Heart right ventricle (tissue), 16 donors: ENCODE measurements at regions not wholly inside any gene's neighbourhood (a gene's known extent, or its start where the extent isn't known, plus 50 kb on each side); places are given as distances from the start of the nearest gene placed in this dataset.

ENCODE experiments used
- ATAC-seq, 8 donors: fragments of 200-7000 bp; cut with Tn5 transposase; one replicate each; pipeline ENCODE4 v1.9.1; 2020; ENCODE audit warnings: mild to moderate bottlenecking in 8 of 8, moderate library complexity in 8 of 8, moderate number of reproducible peaks in 1 of 8
- DNase-seq, 2 donors: peaks; one replicate each; pipeline ENCODE4 v3.0.0-alpha.2; 2020
- H3K27ac ChIP-seq, 10 donors: fragments of 200-600 bp; sonication (generic) in 2 of 10; one replicate each; pipeline versions ENCODE4 v1.5.0 to v1.8.0; 2020 to 2022; ENCODE audit warnings: mild to moderate bottlenecking in 3 of 10
- H3K27me3 ChIP-seq, 7 donors: fragments of 200-600 bp; one replicate each; pipeline ENCODE4 v1.8.0; 2021 to 2022; ENCODE audit warnings: mild to moderate bottlenecking in 2 of 7
- H3K36me3 ChIP-seq, 9 donors: fragments of 200-600 bp; sonication (generic) in 1 of 9; one replicate each; pipeline versions ENCODE4 v1.5.0 to v1.8.0; 2020 to 2022; ENCODE audit warnings: mild to moderate bottlenecking in 2 of 9
- H3K4me1 ChIP-seq, 9 donors: fragments of 200-600 bp; sonication (generic) in 1 of 9; one replicate each; pipeline versions ENCODE4 v1.5.0 to v1.8.0; 2020 to 2022; ENCODE audit warnings: mild to moderate bottlenecking in 4 of 9
- H3K4me3 ChIP-seq, 10 donors: fragments of 200-600 bp; sonication (generic) in 2 of 10; one replicate each; pipeline versions ENCODE4 v1.5.0 to v1.8.0; 2020 to 2022; ENCODE audit warnings: mild to moderate bottlenecking in 7 of 10, moderate library complexity in 2 of 10
- H3K9me3 ChIP-seq, 11 donors: fragments of 200-600 bp in 10 of 11; sonication (generic) in 2 of 11; one replicate each; pipeline versions ENCODE4 v1.5.0 to v1.8.0; 2013 to 2022; ENCODE audit warnings: mild to moderate bottlenecking in 2 of 11, control low read depth in 1 of 11, moderate library complexity in 1 of 11
- CTCF ChIP-seq, 9 donors: fragments of 200-600 bp; sonication (generic) in 2 of 9; IDR thresholded peaks; one replicate each; pipeline versions ENCODE4 v1.5.0 to v1.8.0; 2021 to 2022; ENCODE audit warnings: antibody characterized with exemption in 9 of 9, mild to moderate bottlenecking in 5 of 9, moderate library complexity in 1 of 9
- WGBS, 2 donors: extraction: QIAGEN DNeasy Blood & Tissue Kit; methylation state at CpG; one replicate each; pipeline ENCODE4 v1.1.7; 2013; ENCODE audit warnings: inconsistent platforms in 1 of 2; 5-methylcytosine and 5-hydroxymethylcytosine counted together
- intact Hi-C, 10 donors: fragments of 100-400 bp; cut with DNase I; formaldehyde crosslinking; loops; one replicate each; pipeline versions ENCODE4 v1.11.1 to v1.14.2; 2022
- donor health status: Arrhythmogenic right ventricular cardiomyopathy.
- donor health status: ischemic (EF 13 %, LVEDD 7.1; RV severe dilation, severe dysfunction).
- donor health status: healthy with polysubstance abuse.
- donor health status: DM: no; HTN: yes; CAD: no.
- donor health status: DM: no; HTN: no; CAD: no.
- donor health status: ischemic (EF 25% LVEDD 6.9; RV normal size, moderate dysfunction).
- donor health status: ischemic (EF 25% LVEDD 5.7; RV mildly dilated, moderate dysfunction).
- donor health status: healthy.
- donor health status: DM: yes; HTN: yes; CAD: no.
- donor health status: Ischemic cardiomyopathy.
- donor health status: ischemic (EF 35%, LVEDD 5.7; RV mildly dilated, moderate dysfunction).
- donor health status: nonischemic (EF 11% LVEDD 7.7; RV severe dilation, severe dysfunction).
- donor health status: DM: yes; HTN: yes; CAD: no.
- donor health status: PGD.
- donor health status: ischemic (EF 29% LVEDD 5.4; RV normal size, mild dysfunction).
- donor health status: nonischemic (EF 23%, LVEDD 6.1; RV moderate dilation, normal function).

GRCh38 chr5:89723907-89724306 lies 685.6 kb downstream of the CETN3 start:
- Histone ChIP-seq H3K27me3 (no peaks in the 10 kb centered on the region), H3K4me1 (peaks cover 0 to 11% (median 6%) of the 10 kb centered on the region in 9 donors), H3K36me3 (no peaks in the 10 kb centered on the region), H3K27ac (no peak overlapping the region), H3K9me3 (no peaks in the 10 kb centered on the region), H3K4me3 (no peak overlapping the region)
- no peak for ATAC-seq
- 81 to 85% methylated on average over 2 of the region's 2 CpGs for WGBS, 2 donors
- no peak for DNase-seq
- TF ChIP-seq CTCF (IDR thresholded peaks at IDR 0.05) = no peak
- intact Hi-C loops = loop anchor here in 1 of 10 donors (10.0 kb wide), 1 partner anchor 989 kb away; no protein-coding TSS in a partner anchor

GRCh38 chr5:89722538-89722937 lies 687.0 kb downstream of the CETN3 start:
- Histone ChIP-seq H3K27ac (no peak overlapping the region), H3K27me3 (no peaks in the 10 kb centered on the region), H3K9me3 (no peaks in the 10 kb centered on the region), H3K4me1 (no peaks in the 10 kb centered on the region), H3K36me3 (no peaks in the 10 kb centered on the region), H3K4me3 (no peak overlapping the region)
- DNase-seq (no peak), ATAC-seq (no peak)
- TF ChIP-seq CTCF (IDR thresholded peaks at IDR 0.05) = no peak
- 93 to 94% methylated on average over 4 of the region's 4 CpGs for WGBS, 2 donors
- intact Hi-C loops = loop anchor here in 1 of 10 donors (10.0 kb wide), 1 partner anchor 988 kb away; no protein-coding TSS in a partner anchor

- TF ChIP-seq CTCF (IDR thresholded peaks at IDR 0.05) = no peak
- H3K27ac ChIP-seq = no peak overlapping the region
- no peak for ATAC-seq
- no peak for DNase-seq
- H3K9me3 ChIP-seq = no peaks in the 10 kb centered on the region
- H3K4me3 ChIP-seq = no peak overlapping the region
- no peaks in the 10 kb centered on the region for H3K36me3 ChIP-seq
- H3K4me1 ChIP-seq = no peaks in the 10 kb centered on the region
- intact Hi-C loops = loop anchor here in 1 of 10 donors (10.0 kb wide), 1 partner anchor 987 kb away; no protein-coding TSS in a partner anchor
- H3K27me3 ChIP-seq = no peaks in the 10 kb centered on the region
Measured at GRCh38 chr5:89721931-89722330, 687.6 kb downstream of the CETN3 start.

GRCh38 chr5:89721353-89721752 lies 688.2 kb downstream of the CETN3 start:
- H3K27me3 ChIP-seq = no peaks in the 10 kb centered on the region
- ATAC-seq (no peak), DNase-seq (no peak)
- H3K4me3 ChIP-seq = no peak overlapping the region
- 86 to 93% methylated on average over 2 of the region's 2 CpGs for WGBS, 2 donors
- no peaks in the 10 kb centered on the region for H3K9me3 ChIP-seq
- intact Hi-C loops = loop anchor here in 1 of 10 donors (10.0 kb wide), 1 partner anchor 987 kb away; no protein-coding TSS in a partner anchor
- H3K4me1 ChIP-seq = no peaks in the 10 kb centered on the region
- H3K27ac ChIP-seq = no peak overlapping the region
- H3K36me3 ChIP-seq = no peaks in the 10 kb centered on the region
- TF ChIP-seq CTCF (IDR thresholded peaks at IDR 0.05) = no peak
